HEK293 (cell line): ENCODE measurements at regions not wholly inside any gene's neighbourhood (a gene's known extent, or its start where the extent isn't known, plus 50 kb on each side); places are given as distances from the start of the nearest gene placed in this dataset.

Experiments used
- CTCF ChIA-PET: fragments of 350-600 bp; formaldehyde crosslinking; extraction: SDS; loops from one replicate; lab custom pipeline; 2021; ENCODE audit warnings: antibody characterized with exemption; lab: Yijun Ruan, JAX
- POLR2A ChIA-PET: fragments of 300-600 bp; formaldehyde crosslinking; extraction: SDS; loops from one replicate; lab custom pipeline; 2020; ENCODE audit warnings: antibody characterized with exemption, inconsistent platforms; lab: Yijun Ruan, JAX
- H3K27ac ChIP-seq: fragments of 200-500 bp; sonication (Bioruptor generic); 2 replicates; pipeline ENCODE4 v1.5.1; 2014; ENCODE audit warnings: low read depth, low read length, control low read depth, inconsistent platforms; ENCODE audit errors: extremely low read depth
- H3K36me3 ChIP-seq, 2 experiments: fragments of 200-500 bp in 1 of 2; sonication (Bioruptor generic) in 1 of 2; 1 replicate in 1 of 2; 2 replicates in 1 of 2; pipeline ENCODE4 v1.5.1; 2014 to 2017; ENCODE audit warnings: inconsistent platforms in 2 of 2, low read length in 2 of 2; ENCODE audit not compliant: control insufficient read depth in 2 of 2, insufficient read depth in 1 of 2
- H3K4me1 ChIP-seq: fragments of 200-500 bp; sonication (Bioruptor generic); 2 replicates; pipeline ENCODE4 v1.5.1; 2014; ENCODE audit warnings: mild to moderate bottlenecking, low read length, inconsistent platforms; ENCODE audit not compliant: control insufficient read depth, insufficient read depth
- H3K4me3 ChIP-seq: 2 replicates; pipeline ENCODE4 v1.5.1; 2011; ENCODE audit warnings: low read depth, mild to moderate bottlenecking, control low read depth, low read length, moderate library complexity
- H3K9me3 ChIP-seq: fragments of 200-500 bp; sonication (Bioruptor generic); 2 replicates; pipeline ENCODE4 v1.5.1; 2014; ENCODE audit warnings: low read depth, low read length, inconsistent platforms; ENCODE audit not compliant: control insufficient read depth, insufficient read depth
- GLIS2 ChIP-seq: fragments of 450-650 bp; formaldehyde crosslinking; IDR thresholded peaks from 2 replicates; pipeline ENCODE4 v1.5.1; 2016; ENCODE audit warnings: missing biosample characterization, missing genetic modification characterization
- IKZF3 ChIP-seq: fragments of 450-650 bp; IDR thresholded peaks from 2 replicates; pipeline ENCODE4 v1.5.0; 2018; ENCODE audit warnings: missing biosample characterization, mild to moderate bottlenecking, missing genetic modification characterization, moderate library complexity
- INSM2 ChIP-seq: fragments of 450-650 bp; formaldehyde crosslinking; IDR thresholded peaks from 2 replicates; pipeline ENCODE4 v1.5.1; 2016; ENCODE audit warnings: missing biosample characterization, missing genetic modification characterization
- SALL2 ChIP-seq: fragments of 450-650 bp; formaldehyde crosslinking; IDR thresholded peaks from 2 replicates; pipeline ENCODE4 v1.5.0; 2017; ENCODE audit warnings: missing biosample characterization, mild to moderate bottlenecking, missing genetic modification characterization, borderline replicate concordance
- ZBTB10 ChIP-seq: fragments of 450-650 bp; formaldehyde crosslinking; IDR thresholded peaks from 2 replicates; pipeline ENCODE4 v1.5.1; 2016; ENCODE audit warnings: missing biosample characterization, missing genetic modification characterization
- ZBTB49 ChIP-seq: fragments of 450-650 bp; formaldehyde crosslinking; IDR thresholded peaks from 2 replicates; pipeline ENCODE4 v1.5.1; 2016; ENCODE audit warnings: missing biosample characterization, missing genetic modification characterization, low read depth
- ZFP37 ChIP-seq: fragments of 450-650 bp; formaldehyde crosslinking; IDR thresholded peaks from 2 replicates; pipeline ENCODE4 v1.5.1; 2016; ENCODE audit warnings: missing biosample characterization, missing genetic modification characterization
- ZNF112 ChIP-seq: fragments of 450-650 bp; formaldehyde crosslinking; IDR thresholded peaks from 2 replicates; pipeline ENCODE4 v1.5.0; 2017; ENCODE audit warnings: missing biosample characterization, missing genetic modification characterization
- ZNF133 ChIP-seq: fragments of 450-650 bp; formaldehyde crosslinking; IDR thresholded peaks from 2 replicates; pipeline ENCODE4 v1.5.1; 2016; ENCODE audit warnings: missing biosample characterization, missing genetic modification characterization
- ZNF155 ChIP-seq: fragments of 450-650 bp; formaldehyde crosslinking; IDR thresholded peaks from 2 replicates; pipeline ENCODE4 v1.5.1; 2016; ENCODE audit warnings: missing biosample characterization, missing genetic modification characterization
- ZNF174 ChIP-seq: fragments of 450-650 bp; formaldehyde crosslinking; IDR thresholded peaks from 2 replicates; pipeline ENCODE4 v1.5.0; 2017; ENCODE audit warnings: missing biosample characterization, mild to moderate bottlenecking, missing genetic modification characterization
- ZNF184 ChIP-seq: fragments of 450-650 bp; IDR thresholded peaks from 2 replicates; pipeline ENCODE4 v1.5.1; 2018; ENCODE audit warnings: missing biosample characterization, mild to moderate bottlenecking, missing genetic modification characterization
- ZNF211 ChIP-seq: fragments of 450-650 bp; formaldehyde crosslinking; IDR thresholded peaks from 2 replicates; pipeline ENCODE4 v1.5.1; 2016; ENCODE audit warnings: low read depth, missing biosample characterization, missing genetic modification characterization
- ZNF48 ChIP-seq: fragments of 450-650 bp; formaldehyde crosslinking; IDR thresholded peaks from 2 replicates; pipeline ENCODE4 v1.5.1; 2016; ENCODE audit warnings: missing biosample characterization, missing genetic modification characterization
- ZNF488 ChIP-seq: fragments of 450-650 bp; formaldehyde crosslinking; IDR thresholded peaks from 2 replicates; pipeline ENCODE4 v1.5.1; 2016; ENCODE audit warnings: missing biosample characterization, missing genetic modification characterization
- ZNF561 ChIP-seq: fragments of 450-650 bp; IDR thresholded peaks from 2 replicates; pipeline ENCODE4 v1.5.1; 2018; ENCODE audit warnings: missing biosample characterization, missing genetic modification characterization, borderline replicate concordance
- ZNF621 ChIP-seq: fragments of 450-650 bp; formaldehyde crosslinking; IDR thresholded peaks from 2 replicates; pipeline ENCODE4 v1.5.1; 2017; ENCODE audit warnings: missing biosample characterization, missing genetic modification characterization
- ZNF664 ChIP-seq: fragments of 450-650 bp; formaldehyde crosslinking; IDR thresholded peaks from 2 replicates; pipeline ENCODE4 v1.5.1; 2016; ENCODE audit warnings: missing biosample characterization, missing genetic modification characterization
- ZNF768 ChIP-seq: fragments of 450-650 bp; formaldehyde crosslinking; IDR thresholded peaks from 2 replicates; pipeline ENCODE4 v1.5.1; 2018; ENCODE audit warnings: missing biosample characterization, mild to moderate bottlenecking, missing genetic modification characterization
- ZNF843 ChIP-seq: fragments of 450-650 bp; formaldehyde crosslinking; IDR thresholded peaks from 2 replicates; pipeline ENCODE4 v1.5.1; 2016; ENCODE audit warnings: missing biosample characterization, missing genetic modification characterization

- no peak for TF ChIP-seq INSM2 (tag by site-specific recombination)
These were observed 77.4 kb downstream of the SEC61B start (continued) for GRCh38 chr9:99299211-99300102.

GRCh38 chr9:99300103-99300439 lies 78.0 kb downstream of the SEC61B start:
- POLR2A ChIA-PET, result no interaction called here
- CTCF ChIA-PET, result interaction anchor here (0.5 to 1.6 kb wide), 3 partner anchors 10 to 1294 kb away, joined by 3 to 5 read pairs (median 4); no protein-coding TSS in a partner anchor
- H3K4me1 ChIP-seq, result no peaks in the 10 kb centered on the region

GRCh38 chr9:99300603-99301002 lies 78.5 kb downstream of the SEC61B start:
- Histone ChIP-seq H3K27ac (no peak overlapping the region), H3K4me1 (no peaks in the 10 kb centered on the region), H3K4me3 (no peak overlapping the region), H3K36me3 (no peaks in the 10 kb centered on the region), H3K9me3 (no peaks in the 10 kb centered on the region)
- POLR2A ChIA-PET, result no interaction called here
- CTCF ChIA-PET, result interaction anchor here (0.5 to 1.6 kb wide), 3 partner anchors 29 to 1294 kb away, joined by 3 to 4 read pairs (median 3); no protein-coding TSS in a partner anchor
- TF ChIP-seq GLIS2, result no peak
- TF ChIP-seq ZNF561 (tag by site-specific recombination), result no peak
- no peak for TF ChIP-seq ZFP37 (tag by site-specific recombination)
- TF ChIP-seq ZNF112, result no peak
- no peak for TF ChIP-seq ZNF174 (tag by site-specific recombination)
- TF ChIP-seq ZNF621 (tag by site-specific recombination), result no peak
- no peak for TF ChIP-seq IKZF3 (tag by site-specific recombination)
- TF ChIP-seq ZNF184 (tag by site-specific recombination), result no peak
- no peak for TF ChIP-seq ZNF155 (tag by site-specific recombination)
- TF ChIP-seq ZBTB10 (tag by site-specific recombination), result no peak

More at GRCh38 chr9:99300103-99300439, 78.0 kb downstream of the SEC61B start:
- Histone ChIP-seq H3K27ac (no peak overlapping the region), H3K9me3 (no peaks in the 10 kb centered on the region), H3K36me3 (no peaks in the 10 kb centered on the region), H3K4me3 (no peak overlapping the region)
- TF ChIP-seq ZBTB49, result no peak
- TF ChIP-seq ZNF133 (tag by site-specific recombination), result no peak
- TF ChIP-seq ZNF488 (tag by site-specific recombination), result no peak
- no peak for TF ChIP-seq ZNF843 (tag by site-specific recombination)
- no peak for TF ChIP-seq ZNF48 (tag by site-specific recombination)
- no peak for TF ChIP-seq ZNF768 (tag by site-specific recombination)
- no peak for TF ChIP-seq ZNF664
- TF ChIP-seq SALL2 (tag by site-specific recombination), result no peak
- TF ChIP-seq ZNF211 (tag by site-specific recombination), result no peak
